CD14-positive monocyte (primary cell): ENCODE measurements at regions not wholly inside any gene's neighbourhood (a gene's known extent, or its start where the extent isn't known, plus 50 kb on each side); places are given as distances from the start of the nearest gene placed in this dataset.

Source experiments
- DNase-seq, 3 donors: peaks; one replicate each; pipeline ENCODE4 v3.0.0-alpha.2; 2011 to 2022
- H2AFZ ChIP-seq: 2 replicates; pipeline ENCODE4 v1.6.0; 2012; ENCODE audit warnings: mild to moderate bottlenecking, low read depth, low read length, inconsistent platforms; ENCODE audit not compliant: insufficient read depth, poor library complexity, severe bottlenecking
- H3K27ac ChIP-seq, 2 donors: 1 replicate in 1 of 2; 2 replicates in 1 of 2; pipeline ENCODE4 v1.5.1; 2012 to 2013; ENCODE audit warnings: low read length in 2 of 2, control low read depth in 1 of 2, inconsistent platforms in 1 of 2, low read depth in 1 of 2, mild to moderate bottlenecking in 1 of 2
- H3K27me3 ChIP-seq, 2 donors: one replicate each; pipeline versions ENCODE4 v1.6.0 to v1.6.1; 2011 to 2013; ENCODE audit warnings: low read length in 2 of 2; ENCODE audit not compliant: control insufficient read depth in 2 of 2, insufficient read depth in 2 of 2
- H3K36me3 ChIP-seq, 2 donors: replicated peaks in 1 of 2; 1 replicate in 1 of 2; 2 replicates in 1 of 2; pipeline versions ENCODE4 v1.5.1 to v1.6.1; 2012 to 2013; ENCODE audit warnings: low read length in 2 of 2, control low read depth in 1 of 2, inconsistent platforms in 1 of 2, mild to moderate bottlenecking in 1 of 2; ENCODE audit not compliant: insufficient read depth in 2 of 2, control insufficient read depth in 1 of 2
- H3K4me1 ChIP-seq, 2 donors: 1 replicate in 1 of 2; 2 replicates in 1 of 2; pipeline versions ENCODE4 v1.5.1 to v1.6.1; 2012 to 2013; ENCODE audit warnings: low read length in 2 of 2, control low read depth in 1 of 2, inconsistent platforms in 1 of 2, mild to moderate bottlenecking in 1 of 2, moderate library complexity in 1 of 2; ENCODE audit not compliant: insufficient read depth in 2 of 2, control insufficient read depth in 1 of 2
- H3K4me2 ChIP-seq: replicated peaks from 2 replicates; pipeline ENCODE3; 2012; ENCODE audit warnings: low read length, moderate library complexity, mild to moderate bottlenecking; ENCODE audit not compliant: poor library complexity, severe bottlenecking; ENCODE audit errors: extremely low read depth
- H3K4me3 ChIP-seq, 3 experiments: fragments of 200-600 bp in 1 of 3; sonication (generic) in 1 of 3; replicated peaks in 1 of 3; 1 replicate in 2 of 3; 2 replicates in 1 of 3; pipeline ENCODE4 v1.5.1; 2011 to 2013; ENCODE audit warnings: low read length in 3 of 3, mild to moderate bottlenecking in 3 of 3, control low read depth in 2 of 3, low read depth in 2 of 3, inconsistent platforms in 1 of 3, moderate library complexity in 1 of 3
- H3K79me2 ChIP-seq: 2 replicates; pipeline ENCODE4 v1.6.0; 2012; ENCODE audit warnings: mild to moderate bottlenecking, control low read depth, inconsistent platforms, low read length, moderate library complexity; ENCODE audit not compliant: insufficient read depth
- H3K9ac ChIP-seq: 2 replicates; pipeline ENCODE4 v1.6.0; 2017; ENCODE audit warnings: low read length, mild to moderate bottlenecking; ENCODE audit not compliant: insufficient read depth, poor library complexity, severe bottlenecking
- H3K9me3 ChIP-seq, 2 donors: replicated peaks in 1 of 2; 1 replicate in 1 of 2; 2 replicates in 1 of 2; pipeline versions ENCODE4 v1.5.1 to v1.6.1; 2012 to 2013; ENCODE audit warnings: low read length in 2 of 2, control low read depth in 1 of 2; ENCODE audit not compliant: control insufficient read depth in 1 of 2, insufficient read depth in 1 of 2
- H4K20me1 ChIP-seq: 2 replicates; pipeline ENCODE4 v1.6.0; 2012; ENCODE audit warnings: mild to moderate bottlenecking, low read length, control low read depth, moderate library complexity; ENCODE audit not compliant: insufficient read depth
- H3K27ac Mint-ChIP-seq, 7 donors: one replicate each; pipeline ENCODE4 v1.8.0; 2020; ENCODE audit warnings: mild to moderate bottlenecking in 7 of 7, mixed read lengths in 7 of 7, moderate library complexity in 6 of 7, inconsistent platforms in 2 of 7
- H3K27me3 Mint-ChIP-seq, 3 donors: one replicate each; pipeline ENCODE4 v1.8.0; 2021 to 2022; ENCODE audit warnings: low read depth in 3 of 3, mild to moderate bottlenecking in 3 of 3, mixed read lengths in 3 of 3, moderate library complexity in 3 of 3, inconsistent platforms in 1 of 3
- H3K36me3 Mint-ChIP-seq, 2 donors: one replicate each; pipeline ENCODE4 v1.8.0; 2020; ENCODE audit warnings: mixed read lengths in 2 of 2, inconsistent platforms in 1 of 2, mild to moderate bottlenecking in 1 of 2
- H3K4me1 Mint-ChIP-seq: one replicate; pipeline ENCODE4 v1.8.0; 2020; ENCODE audit warnings: mild to moderate bottlenecking, mixed read lengths
- H3K4me3 Mint-ChIP-seq, 2 donors: one replicate each; pipeline ENCODE4 v1.8.0; 2020; ENCODE audit warnings: mild to moderate bottlenecking in 2 of 2, mixed read lengths in 2 of 2, moderate library complexity in 1 of 2
- H3K9me3 Mint-ChIP-seq, 7 donors: one replicate each; pipeline ENCODE4 v1.8.0; 2020 to 2022; ENCODE audit warnings: mixed read lengths in 7 of 7, mild to moderate bottlenecking in 6 of 7, moderate library complexity in 6 of 7, inconsistent platforms in 2 of 7
- WGBS: methylation state at CpG from one replicate; pipeline ENCODE4 v1.1.5; 2013; ENCODE audit warnings: missing lambda C conversion rate; ENCODE audit not compliant: insufficient coverage; 5-methylcytosine and 5-hydroxymethylcytosine counted together
- intact Hi-C, 2 donors: fragments of 100-400 bp; cut with micrococcal nuclease; formaldehyde crosslinking; loops; one replicate each; pipeline versions ENCODE4 v1.15.0 to v1.15.1; 2023
- TF ChIP-seq, protein P1 (sequence below): fragments of 200-600 bp; IDR thresholded peaks from one replicate; pipeline ENCODE4 v1.8.0; 2022; ENCODE audit warnings: antibody characterized with exemption, mild to moderate bottlenecking

DNA sequence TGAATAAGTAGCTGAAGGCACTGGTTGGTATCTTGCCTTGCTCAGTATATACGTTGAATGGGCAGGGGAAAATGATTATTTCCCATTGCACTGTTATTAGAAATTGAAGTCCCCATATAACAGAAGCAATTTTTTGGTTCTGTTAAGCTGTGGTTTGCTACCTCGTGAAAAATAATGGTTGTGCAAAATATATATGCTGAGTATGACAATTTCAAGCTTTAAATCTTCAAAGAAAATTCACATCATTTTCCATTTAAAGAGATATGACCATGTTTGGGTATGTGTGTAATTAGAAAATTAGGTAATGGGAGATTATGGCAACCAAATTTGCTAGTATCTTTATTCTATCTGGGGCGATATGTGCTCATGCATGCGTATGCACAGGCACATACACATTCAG is 139.8 kb downstream of the DMAC1 start:
- H3K79me2 ChIP-seq = no peaks in the 10 kb centered on the region
- no peaks in the 10 kb centered on the region for H3K27me3 ChIP-seq
- no peaks in the 10 kb centered on the region for H3K36me3 ChIP-seq
- no peak overlapping the region for H3K27ac ChIP-seq
- H3K4me1 Mint-ChIP-seq = no peaks in the 10 kb centered on the region
- H3K4me3 Mint-ChIP-seq = no peak overlapping the region
- 100% methylated on average over 1 of the region's 4 CpGs for WGBS
- DNase-seq = no peak
- H3K36me3 Mint-ChIP-seq = no peaks in the 10 kb centered on the region
- no peak overlapping the region for H3K27ac Mint-ChIP-seq
- no peaks in the 10 kb centered on the region for H3K4me1 ChIP-seq
- peaks cover 0 to 2% of the 10 kb centered on the region in 2 donors for H3K9me3 ChIP-seq
- H3K27me3 Mint-ChIP-seq = peaks cover 0 to 7% (median 3%) of the 10 kb centered on the region in 3 donors
- intact Hi-C loops = no loop called here
- no peak overlapping the region for H3K4me3 ChIP-seq
- no peak overlapping the region for H3K9ac ChIP-seq
- TF ChIP-seq, protein P1, sequence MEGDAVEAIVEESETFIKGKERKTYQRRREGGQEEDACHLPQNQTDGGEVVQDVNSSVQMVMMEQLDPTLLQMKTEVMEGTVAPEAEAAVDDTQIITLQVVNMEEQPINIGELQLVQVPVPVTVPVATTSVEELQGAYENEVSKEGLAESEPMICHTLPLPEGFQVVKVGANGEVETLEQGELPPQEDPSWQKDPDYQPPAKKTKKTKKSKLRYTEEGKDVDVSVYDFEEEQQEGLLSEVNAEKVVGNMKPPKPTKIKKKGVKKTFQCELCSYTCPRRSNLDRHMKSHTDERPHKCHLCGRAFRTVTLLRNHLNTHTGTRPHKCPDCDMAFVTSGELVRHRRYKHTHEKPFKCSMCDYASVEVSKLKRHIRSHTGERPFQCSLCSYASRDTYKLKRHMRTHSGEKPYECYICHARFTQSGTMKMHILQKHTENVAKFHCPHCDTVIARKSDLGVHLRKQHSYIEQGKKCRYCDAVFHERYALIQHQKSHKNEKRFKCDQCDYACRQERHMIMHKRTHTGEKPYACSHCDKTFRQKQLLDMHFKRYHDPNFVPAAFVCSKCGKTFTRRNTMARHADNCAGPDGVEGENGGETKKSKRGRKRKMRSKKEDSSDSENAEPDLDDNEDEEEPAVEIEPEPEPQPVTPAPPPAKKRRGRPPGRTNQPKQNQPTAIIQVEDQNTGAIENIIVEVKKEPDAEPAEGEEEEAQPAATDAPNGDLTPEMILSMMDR = no peak
- no peak overlapping the region for H2AFZ ChIP-seq
- H4K20me1 ChIP-seq = no peaks in the 10 kb centered on the region
- peaks cover 1 to 8% (median 4%) of the 10 kb centered on the region in 7 donors for H3K9me3 Mint-ChIP-seq
- H3K4me2 ChIP-seq = no peak overlapping the region

DNA sequence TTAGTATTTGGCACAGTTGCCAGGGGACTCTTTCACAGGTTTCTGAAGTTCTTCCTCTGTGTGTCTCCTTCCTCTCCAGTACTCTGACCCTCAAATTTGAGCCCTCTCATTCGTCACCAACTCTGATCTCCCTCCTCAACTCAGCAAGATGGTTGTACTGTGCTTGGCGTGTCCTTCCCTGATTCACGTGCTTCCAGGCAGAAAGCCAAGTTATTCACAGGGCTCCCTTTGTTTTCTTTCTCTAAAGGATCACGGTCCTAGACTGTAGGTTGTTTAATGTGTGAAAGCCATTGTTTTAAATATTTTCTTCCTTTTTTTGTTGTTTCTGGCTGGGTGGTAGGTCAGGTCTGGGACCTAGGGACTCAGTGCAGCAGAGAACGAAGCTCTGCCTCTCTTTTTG is 142.9 kb downstream of the DMAC1 start:
- no peak overlapping the region for H2AFZ ChIP-seq
- H3K4me3 Mint-ChIP-seq = no peak overlapping the region
- WGBS = 80% methylated on average over 1 of the region's 5 CpGs
- H3K79me2 ChIP-seq = no peaks in the 10 kb centered on the region
- H3K4me3 ChIP-seq = no peak overlapping the region
- no peaks in the 10 kb centered on the region for H3K36me3 ChIP-seq
- no peaks in the 10 kb centered on the region for H4K20me1 ChIP-seq
- no peaks in the 10 kb centered on the region for H3K27me3 ChIP-seq
- H3K9me3 ChIP-seq = peaks cover 0 to 2% of the 10 kb centered on the region in 2 donors
- no peak overlapping the region for H3K4me2 ChIP-seq
- no peak overlapping the region for H3K9ac ChIP-seq
- H3K36me3 Mint-ChIP-seq = no peaks in the 10 kb centered on the region
- peaks cover 0 to 4% (median 3%) of the 10 kb centered on the region in 3 donors for H3K27me3 Mint-ChIP-seq
- H3K4me1 ChIP-seq = no peaks in the 10 kb centered on the region
- TF ChIP-seq, protein P1 = no peak
- no peak for DNase-seq
- H3K9me3 Mint-ChIP-seq = peaks cover 2 to 6% (median 5%) of the 10 kb centered on the region in 7 donors
- H3K27ac Mint-ChIP-seq = no peak overlapping the region
- H3K4me1 Mint-ChIP-seq = peaks cover 7% of the 10 kb centered on the region
- no peak overlapping the region for H3K27ac ChIP-seq
- intact Hi-C loops = no loop called here
